SH-SY5Y (cell line): ENCODE measurements at regions not wholly inside any gene's neighbourhood (a gene's known extent, or its start where the extent isn't known, plus 50 kb on each side); places are given as distances from the start of the nearest gene placed in this dataset.

Experiments used
- GATA2 ChIP-seq: IDR thresholded peaks from 2 replicates; pipeline ENCODE4 v1.6.1; 2011; ENCODE audit warnings: mild to moderate bottlenecking, low read depth, low read length
- GATA3 ChIP-seq: IDR thresholded peaks from 2 replicates; pipeline ENCODE4 v1.6.1; 2011; ENCODE audit warnings: low read depth, mild to moderate bottlenecking, low read length, moderate library complexity

- no peak for TF ChIP-seq GATA3
- no peak for TF ChIP-seq GATA2
These were observed 137.1 kb upstream of the FAM13C start for GRCh38 chr10:59499460-59499859.
